ENCODE measurements at regions not wholly inside any gene's neighbourhood (a gene's known extent, or its start where the extent isn't known, plus 50 kb on each side); places are given as distances from the start of the nearest gene placed in this dataset.

GRCh38 chr3:79917561-79917960 lies 149.8 kb upstream of the ROBO1 start:
- TF ChIP-seq ZNF449 (CRISPR knock-in tag; IDR thresholded peaks at IDR 0.05): no peak
- no peak for TF ChIP-seq IRF2 (CRISPR knock-in tag; IDR thresholded peaks at IDR 0.05)
- TF ChIP-seq CTCF (IDR thresholded peaks at IDR 0.05 in 2 of 3, conservative IDR thresholded peaks at IDR 0.05 in 1 of 3; ENCODE audit: insufficient read depth in 2 of 3, low read depth in 1 of 3, low read length in 3 of 3): no peak
- no peak for TF ChIP-seq NR2C2 (CRISPR knock-in tag; IDR thresholded peaks at IDR 0.05)
- TF ChIP-seq NR2C2 (tag; IDR thresholded peaks at IDR 0.05): no peak
- TF ChIP-seq ELF4 (CRISPR knock-in tag; IDR thresholded peaks at IDR 0.05): no peak
- no peak for TF ChIP-seq PKNOX1 (IDR thresholded peaks at IDR 0.05)
- no peak for TF ChIP-seq ELF2 (CRISPR knock-in tag; IDR thresholded peaks at IDR 0.05)
- no peak for TF ChIP-seq SREBF2 (CRISPR knock-in tag; IDR thresholded peaks at IDR 0.05)
- no peak for TF ChIP-seq ATF6 (CRISPR knock-in tag; IDR thresholded peaks at IDR 0.05)
- no peak for TF ChIP-seq ZSCAN29 (IDR thresholded peaks at IDR 0.05)
- no peak for TF ChIP-seq ZNF785 (CRISPR knock-in tag; IDR thresholded peaks at IDR 0.05)

All from K562 (cell line).